ENCODE measurements at regions not wholly inside any gene's neighbourhood (a gene's known extent, or its start where the extent isn't known, plus 50 kb on each side); places are given as distances from the start of the nearest gene placed in this dataset.

DNA sequence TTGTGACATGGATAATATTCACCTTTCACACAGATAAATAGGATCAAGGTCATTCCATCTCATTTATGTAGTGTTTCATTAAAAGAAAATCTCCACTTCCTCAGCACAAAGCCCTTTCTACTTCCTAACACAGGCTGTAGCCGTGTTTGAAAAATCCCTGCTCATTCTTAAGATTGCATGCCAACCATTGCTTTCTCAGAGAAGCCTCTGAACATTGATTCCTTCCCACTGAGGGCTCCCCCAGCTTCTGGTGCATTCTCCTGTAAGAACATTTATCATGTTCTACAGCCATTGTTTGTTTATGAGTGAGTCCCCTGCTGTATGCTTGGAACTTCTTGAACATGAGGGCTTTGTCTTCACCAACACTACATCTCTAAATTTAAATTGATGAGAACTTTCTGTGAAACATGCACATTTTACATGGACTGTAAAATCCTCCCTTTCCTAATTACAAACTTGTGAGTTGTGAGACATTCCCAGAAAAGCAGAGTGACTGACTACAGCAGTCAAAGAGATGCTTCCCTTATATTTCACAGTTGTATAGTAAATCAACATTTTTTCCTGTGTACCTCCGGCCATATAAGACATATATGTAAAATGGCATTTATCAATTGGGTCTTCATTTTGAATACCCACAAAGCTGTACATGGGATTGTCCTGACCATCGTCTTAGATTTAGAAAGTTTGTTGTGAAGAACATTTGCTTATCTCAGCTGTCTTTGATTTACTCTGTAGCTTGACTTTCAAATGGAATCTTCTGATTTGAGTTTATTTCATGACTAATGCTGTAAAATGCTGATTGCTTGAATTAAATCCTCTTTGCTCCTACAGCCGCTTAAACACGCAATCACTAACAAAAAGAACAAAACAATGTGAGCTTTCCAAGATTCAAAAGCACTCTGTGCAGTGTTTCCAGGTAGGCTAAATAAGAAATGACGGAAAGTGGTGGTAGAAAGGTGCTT, 600.5 kb upstream of the SLIT2 start:
- TF ChIP-seq CTCF (IDR thresholded peaks at IDR 0.05; ENCODE audit: low read depth, low read length, missing control alignments) = no peak
- no peak overlapping the region for H3K4me3 ChIP-seq (ENCODE audit: low read depth, low read length)
- no peak for DNase-seq (ENCODE audit: low read depth)

- DNase-seq (ENCODE audit: low read depth) = no peak
- no peak for TF ChIP-seq CTCF (IDR thresholded peaks at IDR 0.05; ENCODE audit: low read depth, low read length, missing control alignments)
- H3K4me3 ChIP-seq (ENCODE audit: low read depth, low read length) = no peak overlapping the region
Observed at GRCh38 chr4:19645589-19645988, 606.1 kb upstream of the SLIT2 start.

DNA sequence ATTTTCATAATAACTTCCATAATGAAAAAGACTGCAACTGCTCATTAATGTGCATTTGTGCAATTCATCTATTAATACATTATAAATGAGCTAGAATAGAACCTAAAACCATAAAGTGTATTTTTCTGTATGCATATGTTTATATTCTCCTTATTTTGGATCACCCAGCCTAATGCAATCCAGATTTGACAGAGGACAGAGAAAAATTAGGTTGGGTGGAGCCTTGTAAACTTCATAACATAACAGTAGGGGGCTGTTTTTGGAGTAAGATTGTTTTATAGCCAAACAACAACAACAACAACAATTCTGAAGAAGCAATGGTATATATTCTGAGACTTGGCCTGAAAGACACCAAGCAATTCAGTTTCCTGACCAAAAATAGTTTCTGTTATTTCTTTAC, 615.3 kb upstream of the SLIT2 start:
- no peak for TF ChIP-seq CTCF (IDR thresholded peaks at IDR 0.05; ENCODE audit: low read depth, low read length, missing control alignments)
- no peak for DNase-seq (ENCODE audit: low read depth)
- no peak overlapping the region for H3K4me3 ChIP-seq (ENCODE audit: low read depth, low read length)

DNA sequence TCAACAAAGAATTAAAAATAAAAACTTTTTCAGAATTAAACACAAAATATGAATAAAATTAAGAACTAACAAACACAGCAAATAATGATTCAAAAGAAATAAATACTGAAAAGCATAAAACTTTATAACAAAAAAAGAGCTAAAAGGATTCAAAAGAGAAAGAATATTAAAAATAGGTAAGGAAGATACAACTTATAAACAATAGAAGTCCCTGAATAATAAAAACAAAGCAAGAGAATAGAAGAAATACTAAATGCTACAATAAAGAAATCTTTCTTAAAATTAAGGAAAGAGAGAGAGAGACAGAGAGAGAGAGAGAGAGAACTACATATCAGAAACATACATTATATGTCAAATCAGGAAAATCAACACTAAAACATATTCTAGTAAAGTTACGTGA, 619.9 kb upstream of the SLIT2 start:
- TF ChIP-seq CTCF (IDR thresholded peaks at IDR 0.05; ENCODE audit: low read depth, low read length, missing control alignments) = no peak
- no peak for DNase-seq (ENCODE audit: low read depth)
- H3K4me3 ChIP-seq (ENCODE audit: low read depth, low read length) = no peak overlapping the region

- no peak overlapping the region for H3K4me3 ChIP-seq (ENCODE audit: low read depth, low read length)
- TF ChIP-seq CTCF (IDR thresholded peaks at IDR 0.05; ENCODE audit: low read depth, low read length, missing control alignments) = no peak
- DNase-seq (ENCODE audit: low read depth) = no peak
Observed at GRCh38 chr4:19623866-19624265, 627.8 kb upstream of the SLIT2 start.

GRCh38 chr4:19615086-19615689, 636.5 kb upstream of the SLIT2 start:
- no peak overlapping the region for H3K4me3 ChIP-seq (ENCODE audit: low read depth, low read length)
- no peak for DNase-seq (ENCODE audit: low read depth)
- TF ChIP-seq CTCF (IDR thresholded peaks at IDR 0.05; ENCODE audit: low read depth, low read length, missing control alignments) = no peak

Data from GM12864 (cell line).